ENCODE measurements at regions not wholly inside any gene's neighbourhood (a gene's known extent, or its start where the extent isn't known, plus 50 kb on each side); places are given as distances from the start of the nearest gene placed in this dataset.

DNA sequence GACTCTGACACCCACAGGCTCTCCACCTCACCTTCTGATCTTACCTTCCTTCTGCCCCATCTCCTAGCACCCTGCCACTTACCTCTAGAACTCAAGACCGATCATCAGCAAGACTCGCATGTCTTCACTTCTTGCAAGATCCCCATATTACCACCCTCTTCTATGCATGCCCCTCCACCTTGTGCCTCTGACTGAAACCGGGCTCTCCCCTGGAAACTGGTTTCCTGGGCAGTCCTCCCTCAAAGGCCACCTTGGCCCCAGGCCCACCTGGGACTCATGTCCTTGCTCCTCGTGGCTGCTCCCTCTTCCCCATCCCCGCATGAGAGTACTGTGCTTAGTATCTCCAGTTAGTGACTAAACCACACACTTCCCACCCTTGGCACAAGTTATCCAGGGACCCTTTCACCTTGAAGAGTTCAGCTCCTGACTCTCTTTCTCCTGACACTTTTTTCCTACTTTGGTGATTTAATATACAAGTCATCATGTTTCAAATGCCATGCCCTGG, 136.7 kb downstream of the SPATA19 start:
- no peaks in the 10 kb centered on the region for H3K9me1 ChIP-seq (ENCODE audit: insufficient read depth, low read length)
- H3K23ac ChIP-seq (ENCODE audit: low read depth, low read length), result no peak overlapping the region
- no peaks in the 10 kb centered on the region for H3K27me3 ChIP-seq (ENCODE audit: control insufficient read depth, insufficient read depth, low read length)
- H4K5ac ChIP-seq (ENCODE audit: low read depth, low read length), result no peak overlapping the region
- no peak overlapping the region for H3K4ac ChIP-seq (ENCODE audit: low read depth, low read length)
- H2AFZ ChIP-seq (replicated peaks; ENCODE audit: low read length, poor library complexity), result no peak overlapping the region
- H2AK9ac ChIP-seq (replicated peaks; ENCODE audit: low read depth, low read length, poor library complexity), result no peak overlapping the region
- in situ Hi-C loops (cut with MboI; ENCODE audit: low sequenced_read_pairs), result no loop called here
- CTCF ChIA-PET, result no interaction called here
- peaks cover 47% of the 10 kb centered on the region for H3K9me3 ChIP-seq (ENCODE audit: control insufficient read depth, insufficient read depth, low read length)
- no CpG with 5 or more reads among the region's 5 CpGs for WGBS, 2 experiments (ENCODE audit: extremely low coverage in 2 of 2, insufficient read length in 1 of 2)
- no peak overlapping the region for H3K4me3 ChIP-seq (ENCODE audit: insufficient read depth, low read depth, low read length)
- H2BK120ac ChIP-seq (ENCODE audit: low read depth, low read length), result no peak overlapping the region
- no peak overlapping the region for H4K8ac ChIP-seq (ENCODE audit: low read depth in 2 of 2, low read length in 2 of 2)
- no peak overlapping the region for H4K91ac ChIP-seq (ENCODE audit: insufficient read depth, low read depth, low read length)
- no peaks in the 10 kb centered on the region for H3K36me3 ChIP-seq (ENCODE audit: control insufficient read depth, insufficient read depth, low read length)
- no peak overlapping the region for H3K14ac ChIP-seq (replicated peaks; ENCODE audit: low read depth, low read length)
- TF ChIP-seq RAD21 (IDR thresholded peaks at IDR 0.05; ENCODE audit: low read length) (no peak), SMC3 (IDR thresholded peaks at IDR 0.05; ENCODE audit: low read depth, low read length) (no peak)
- TF ChIP-seq, protein P1, sequence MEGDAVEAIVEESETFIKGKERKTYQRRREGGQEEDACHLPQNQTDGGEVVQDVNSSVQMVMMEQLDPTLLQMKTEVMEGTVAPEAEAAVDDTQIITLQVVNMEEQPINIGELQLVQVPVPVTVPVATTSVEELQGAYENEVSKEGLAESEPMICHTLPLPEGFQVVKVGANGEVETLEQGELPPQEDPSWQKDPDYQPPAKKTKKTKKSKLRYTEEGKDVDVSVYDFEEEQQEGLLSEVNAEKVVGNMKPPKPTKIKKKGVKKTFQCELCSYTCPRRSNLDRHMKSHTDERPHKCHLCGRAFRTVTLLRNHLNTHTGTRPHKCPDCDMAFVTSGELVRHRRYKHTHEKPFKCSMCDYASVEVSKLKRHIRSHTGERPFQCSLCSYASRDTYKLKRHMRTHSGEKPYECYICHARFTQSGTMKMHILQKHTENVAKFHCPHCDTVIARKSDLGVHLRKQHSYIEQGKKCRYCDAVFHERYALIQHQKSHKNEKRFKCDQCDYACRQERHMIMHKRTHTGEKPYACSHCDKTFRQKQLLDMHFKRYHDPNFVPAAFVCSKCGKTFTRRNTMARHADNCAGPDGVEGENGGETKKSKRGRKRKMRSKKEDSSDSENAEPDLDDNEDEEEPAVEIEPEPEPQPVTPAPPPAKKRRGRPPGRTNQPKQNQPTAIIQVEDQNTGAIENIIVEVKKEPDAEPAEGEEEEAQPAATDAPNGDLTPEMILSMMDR (conservative IDR thresholded peaks at IDR 0.05; ENCODE audit: low read depth, low read length), result no peak
- POLR2A ChIA-PET (ENCODE audit: unreplicated experiment), result no interaction called here
- H2BK15ac ChIP-seq (ENCODE audit: low read depth, low read length), result no peak overlapping the region
- dilution Hi-C loops (cut with HindIII; ENCODE audit: low sequenced_read_pairs, unreplicated experiment), result no loop called here
- DNase-seq (no peak), ATAC-seq (ENCODE audit: low read depth) (no peak)
- H3K56ac ChIP-seq (ENCODE audit: extremely low read depth, insufficient read depth, low read length), result no peak overlapping the region
- no peaks in the 10 kb centered on the region for H4K20me1 ChIP-seq (ENCODE audit: insufficient read depth, low read length)
- no peak overlapping the region for H2BK20ac ChIP-seq (ENCODE audit: low read depth, low read length)
- H3K4me2 ChIP-seq (ENCODE audit: low read depth, low read length), result no peak overlapping the region
- no peaks in the 10 kb centered on the region for H3K79me1 ChIP-seq (ENCODE audit: low read depth in 1 of 2, low read length in 2 of 2)
- H3K27ac ChIP-seq (ENCODE audit: insufficient read depth, low read length), result no peak overlapping the region
- H3K9ac ChIP-seq (ENCODE audit: low read depth, low read length), result no peak overlapping the region
- no peak overlapping the region for H3K18ac ChIP-seq (ENCODE audit: low read depth, low read length)
- intact Hi-C loops (cut with micrococcal nuclease), result no loop called here
- no peaks in the 10 kb centered on the region for H3K4me1 ChIP-seq (ENCODE audit: control insufficient read depth, insufficient read depth, low read length)
- no peak overlapping the region for H2BK5ac ChIP-seq (ENCODE audit: low read depth, low read length, poor library complexity, severe bottlenecking)
- H2AK5ac ChIP-seq (ENCODE audit: low read depth, low read length), result no peak overlapping the region
- no TSS peak for BruUV-seq (replicated peaks)
